MCF 10A (cell line): ENCODE measurements at regions not wholly inside any gene's neighbourhood (a gene's known extent, or its start where the extent isn't known, plus 50 kb on each side); places are given as distances from the start of the nearest gene placed in this dataset.

Source experiments
- BruUV-seq: library from RNA; stranded (reverse); fragments of 400-500 nt; replicated peaks from 2 replicates; lab custom pipeline; 2021; lab: Mats Ljungman, UMichigan
- CTCF ChIA-PET: fragments of 300-600 bp; sonication (Branson Sonifier 250); formaldehyde crosslinking; extraction: SDS; loops from one replicate; lab custom pipeline; 2021; ENCODE audit warnings: antibody characterized with exemption, inconsistent platforms; lab: Yijun Ruan, JAX
- POLR2A ChIA-PET: fragments of 300-600, 350-650 bp; sonication (Branson Sonifier 250); formaldehyde crosslinking; extraction: SDS; loops from one replicate; lab custom pipeline; 2020; ENCODE audit warnings: antibody characterized with exemption, inconsistent platforms; lab: Yijun Ruan, JAX
- DNase-seq: peaks from one replicate; pipeline ENCODE4 v3.0.0-alpha.2; 2018; ENCODE audit not compliant: unreplicated experiment
- H3K27ac Mint-ChIP-seq: one replicate; pipeline ENCODE4 v1.8.0; 2022; ENCODE audit warnings: mild to moderate bottlenecking, low read depth, mixed read lengths; ENCODE audit not compliant: unreplicated experiment
- H3K27me3 Mint-ChIP-seq: one replicate; pipeline ENCODE4 v1.8.0; 2022; ENCODE audit warnings: mixed read lengths; ENCODE audit not compliant: insufficient read depth, unreplicated experiment
- H3K36me3 Mint-ChIP-seq: one replicate; pipeline ENCODE4 v1.8.0; 2022; ENCODE audit warnings: mild to moderate bottlenecking, moderate library complexity, mixed read lengths; ENCODE audit not compliant: insufficient read depth, unreplicated experiment
- H3K4me1 Mint-ChIP-seq: one replicate; pipeline ENCODE4 v1.8.0; 2022; ENCODE audit warnings: mixed read lengths; ENCODE audit not compliant: insufficient read depth, unreplicated experiment
- H3K4me3 Mint-ChIP-seq: one replicate; pipeline ENCODE4 v1.8.0; 2022; ENCODE audit warnings: mild to moderate bottlenecking, moderate library complexity, mixed read lengths; ENCODE audit not compliant: unreplicated experiment
- H3K9me3 Mint-ChIP-seq: one replicate; pipeline ENCODE4 v1.8.0; 2022; ENCODE audit warnings: mixed read lengths; ENCODE audit not compliant: unreplicated experiment
- CTCF ChIP-seq: fragments of 200-600 bp; IDR thresholded peaks from one replicate; pipeline ENCODE4 v1.8.0; 2022; ENCODE audit warnings: antibody characterized with exemption, mild to moderate bottlenecking; ENCODE audit not compliant: unreplicated experiment
- intact Hi-C: fragments of 100-400 bp; cut with micrococcal nuclease; formaldehyde crosslinking; loops from 2 replicates; pipeline ENCODE4 v1.14.1; 2022

- no peaks in the 10 kb centered on the region for H3K27me3 Mint-ChIP-seq
- POLR2A ChIA-PET = interaction anchor here (0.8 kb wide), 1 partner anchor 18 kb away, joined by 3 read pairs; no protein-coding TSS in a partner anchor
- peak; percentile 17 for TF ChIP-seq CTCF
- no TSS peak for BruUV-seq
- CTCF ChIA-PET = interaction anchor here (0.5 to 2.2 kb wide), 6 partner anchors 12 to 184 kb away, joined by 3 to 8 read pairs (median 4); no protein-coding TSS in a partner anchor
- peaks cover 34% of the 10 kb centered on the region for H3K4me1 Mint-ChIP-seq
- H3K4me3 Mint-ChIP-seq = no peak overlapping the region
- DNase-seq = no peak
- intact Hi-C loops = no loop called here
- peaks cover 6% of the 10 kb centered on the region for H3K36me3 Mint-ChIP-seq
- H3K9me3 Mint-ChIP-seq = no peaks in the 10 kb centered on the region
- no peak overlapping the region for H3K27ac Mint-ChIP-seq
Observed at GRCh38 chr20:50281831-50282591, 91.4 kb downstream of the CEBPB start.

GRCh38 chr20:50282592-50283241 lies 92.1 kb downstream of the CEBPB start:
- no peak overlapping the region for H3K4me3 Mint-ChIP-seq
- no TSS peak for BruUV-seq
- H3K9me3 Mint-ChIP-seq = no peaks in the 10 kb centered on the region
- ChIA-PET POLR2A (interaction anchor here (1.2 kb wide), 1 partner anchor 88 kb away, joined by 3 read pairs; no protein-coding TSS in a partner anchor), CTCF (interaction anchor here (1.4 to 2.2 kb wide), 4 partner anchors 11 to 178 kb away, joined by 3 to 8 read pairs (median 6); no protein-coding TSS in a partner anchor)
- H3K36me3 Mint-ChIP-seq = peaks cover 6% of the 10 kb centered on the region
- no peak for TF ChIP-seq CTCF
- no peaks in the 10 kb centered on the region for H3K27me3 Mint-ChIP-seq
- peak overlapping the region; percentile 7 for H3K27ac Mint-ChIP-seq
- DNase-seq = no peak
- intact Hi-C loops = no loop called here
- H3K4me1 Mint-ChIP-seq = peaks cover 34% of the 10 kb centered on the region

- Mint-ChIP-seq H3K9me3 (no peaks in the 10 kb centered on the region), H3K36me3 (peaks cover 6% of the 10 kb centered on the region), H3K4me1 (peaks cover 29% of the 10 kb centered on the region), H3K27me3 (no peaks in the 10 kb centered on the region), H3K27ac (no peak overlapping the region), H3K4me3 (no peak overlapping the region)
- DNase-seq = no peak
- no TSS peak for BruUV-seq
- POLR2A ChIA-PET = interaction anchor here (1.2 to 1.3 kb wide), 2 partner anchors 89 to 179 kb away, joined by 3 read pairs; no protein-coding TSS in a partner anchor
- CTCF ChIA-PET = interaction anchor here (0.6 to 1.5 kb wide), 3 partner anchors 63 to 309 kb away, joined by 3 to 4 read pairs (median 3); no protein-coding TSS in a partner anchor
- TF ChIP-seq CTCF = no peak
- intact Hi-C loops = no loop called here
Observed at GRCh38 chr20:50283370-50283769, 92.7 kb downstream of the CEBPB start.
